Neural progenitor cell (in vitro differentiated cells): ENCODE measurements at regions not wholly inside any gene's neighbourhood (a gene's known extent, or its start where the extent isn't known, plus 50 kb on each side); places are given as distances from the start of the nearest gene placed in this dataset.
"Not testable (repeated sequence)": the region's sequence is repeated elsewhere in the genome, so short reads cannot be mapped to it uniquely, and the experiment has no call there.

Experiments
- DNase-seq: peaks from one replicate; pipeline ENCODE4 v3.0.0-alpha.2; 2016; ENCODE audit warnings: low spot score
- H2AFZ ChIP-seq: fragments of 200-600 bp; sonication (generic); replicated peaks from 2 replicates; pipeline ENCODE4 v1.6.1; 2016; ENCODE audit warnings: antibody characterized with exemption
- H3F3A ChIP-seq: fragments of 200-600 bp; sonication (generic); 2 replicates; pipeline ENCODE4 v1.6.1; 2016; ENCODE audit warnings: antibody characterized with exemption, low read depth
- H3K27ac ChIP-seq: fragments of 200-600 bp; sonication (generic); 2 replicates; pipeline ENCODE4 v1.5.1; 2016; ENCODE audit warnings: mild to moderate bottlenecking
- H3K27me3 ChIP-seq: fragments of 200-600 bp; sonication (generic); 2 replicates; pipeline ENCODE4 v1.6.1; 2016; ENCODE audit warnings: mild to moderate bottlenecking, moderate library complexity
- H3K36me3 ChIP-seq: fragments of 200-600 bp; sonication (generic); 2 replicates; pipeline ENCODE4 v1.5.1; 2016
- H3K4me1 ChIP-seq: fragments of 200-600 bp; sonication (generic); 2 replicates; pipeline ENCODE4 v1.6.1; 2016; ENCODE audit warnings: mixed run types
- H3K4me2 ChIP-seq: fragments of 200-600 bp; sonication (generic); 2 replicates; pipeline ENCODE4 v1.6.1; 2016
- H3K4me3 ChIP-seq: fragments of 200-600 bp; sonication (generic); 2 replicates; pipeline ENCODE4 v1.5.1; 2016
- H3K79me2 ChIP-seq: fragments of 200-600 bp; sonication (generic); 2 replicates; pipeline ENCODE4 v1.6.1; 2016; ENCODE audit warnings: low read depth
- H3K9ac ChIP-seq: fragments of 200-600 bp; sonication (generic); 2 replicates; pipeline ENCODE4 v1.6.1; 2016
- H3K9me3 ChIP-seq: fragments of 200-600 bp; sonication (generic); 2 replicates; pipeline ENCODE4 v1.5.1; 2016; ENCODE audit warnings: low read depth
- H4K20me1 ChIP-seq: fragments of 200-600 bp; sonication (generic); 2 replicates; pipeline ENCODE4 v1.6.1; 2016; ENCODE audit warnings: low read depth
- H3K27ac Mint-ChIP-seq: 3 replicates; pipeline ENCODE4 v1.8.0; 2021; ENCODE audit warnings: mixed read lengths
- H3K27me3 Mint-ChIP-seq: 2 replicates; pipeline ENCODE4 v1.8.0; 2022; ENCODE audit warnings: low read depth, mild to moderate bottlenecking, inconsistent platforms, moderate library complexity, mixed read lengths; ENCODE audit not compliant: insufficient read depth
- H3K36me3 Mint-ChIP-seq: 3 replicates; pipeline ENCODE4 v1.8.0; 2021; ENCODE audit warnings: mixed read lengths
- H3K4me1 Mint-ChIP-seq: 3 replicates; pipeline ENCODE4 v1.8.0; 2021; ENCODE audit warnings: mixed read lengths
- H3K4me3 Mint-ChIP-seq: 3 replicates; pipeline ENCODE4 v1.8.0; 2021; ENCODE audit warnings: mild to moderate bottlenecking, moderate library complexity, mixed read lengths
- H3K9me3 Mint-ChIP-seq: 3 replicates; pipeline ENCODE4 v1.8.0; 2020; ENCODE audit warnings: mixed read lengths
- CTCF ChIP-seq: fragments of 200-600 bp; sonication (generic); IDR thresholded peaks from 2 replicates; pipeline ENCODE4 v1.5.1; 2017; ENCODE audit warnings: antibody characterized with exemption, mild to moderate bottlenecking
- EZH2 ChIP-seq: fragments of 200-600 bp; sonication (generic); IDR thresholded peaks from 2 replicates; pipeline ENCODE4 v1.6.1; 2017; ENCODE audit warnings: antibody characterized with exemption, mild to moderate bottlenecking, moderate library complexity
- EZH2phosphoT487 ChIP-seq: fragments of 200-600 bp; sonication (generic); IDR thresholded peaks from 2 replicates; pipeline ENCODE4 v1.6.1; 2017; ENCODE audit warnings: antibody characterized with exemption

- Mint-ChIP-seq H3K4me1 (peaks cover 16% of the 10 kb centered on the region), H3K36me3 (no peaks in the 10 kb centered on the region), H3K27me3 (peaks cover 10% of the 10 kb centered on the region), H3K4me3 (no peak overlapping the region), H3K9me3 (peaks cover 11% of the 10 kb centered on the region), H3K27ac (no peak overlapping the region)
- Histone ChIP-seq H3K4me1 (peaks cover 15% of the 10 kb centered on the region), H3K4me2 (peak overlapping the region; percentile 55), H3K36me3 (no peaks in the 10 kb centered on the region), H3K4me3 (no peak overlapping the region), H3K27me3 (no peaks in the 10 kb centered on the region), H3K27ac (no peak overlapping the region), H3F3A (peaks cover 10% of the 10 kb centered on the region), H3K9me3 (no peaks in the 10 kb centered on the region), H2AFZ (no peak overlapping the region), H3K79me2 (no peaks in the 10 kb centered on the region), H3K9ac (no peak overlapping the region), H4K20me1 (no peaks in the 10 kb centered on the region)
- TF ChIP-seq CTCF (no peak), EZH2phosphoT487 (no peak), EZH2 (no peak)
- peak; percentile 25 for DNase-seq
Measured at GRCh38 chr10:21421794-21422193, 103.7 kb downstream of the SKIDA1 start.

GRCh38 chr10:21421016-21421415, 104.5 kb downstream of the SKIDA1 start:
- H3K4me3 ChIP-seq: no peak overlapping the region
- H3K27me3 ChIP-seq: no peaks in the 10 kb centered on the region
- H3K4me1 ChIP-seq: peaks cover 15% of the 10 kb centered on the region
- no peak for TF ChIP-seq EZH2phosphoT487
- TF ChIP-seq EZH2: no peak
- TF ChIP-seq CTCF: no peak
- no peaks in the 10 kb centered on the region for H3K36me3 ChIP-seq
- H3K9me3 Mint-ChIP-seq: peaks cover 3% of the 10 kb centered on the region
- H3K36me3 Mint-ChIP-seq: no peaks in the 10 kb centered on the region
- peaks cover 10% of the 10 kb centered on the region for H3F3A ChIP-seq
- H3K9me3 ChIP-seq: no peaks in the 10 kb centered on the region
- peaks cover 16% of the 10 kb centered on the region for H3K4me1 Mint-ChIP-seq
- H2AFZ ChIP-seq: no peak overlapping the region
- no peak overlapping the region for H3K27ac Mint-ChIP-seq
- H3K27me3 Mint-ChIP-seq: peaks cover 6% of the 10 kb centered on the region
- H4K20me1 ChIP-seq: no peaks in the 10 kb centered on the region
- DNase-seq: no peak
- no peak overlapping the region for H3K27ac ChIP-seq
- no peaks in the 10 kb centered on the region for H3K79me2 ChIP-seq
- H3K4me2 ChIP-seq: no peak overlapping the region
- no peak overlapping the region for H3K4me3 Mint-ChIP-seq
- H3K9ac ChIP-seq: no peak overlapping the region

GRCh38 chr10:21418981-21419576, 106.4 kb downstream of the SKIDA1 start:
- not testable (repeated sequence) for H3K9me3 Mint-ChIP-seq, H3K27me3 Mint-ChIP-seq, DNase-seq, H3K36me3 ChIP-seq, H3K4me3 ChIP-seq, H4K20me1 ChIP-seq, H3F3A ChIP-seq, H2AFZ ChIP-seq, H3K27ac ChIP-seq, H3K4me2 ChIP-seq, H3K9ac ChIP-seq, H3K27me3 ChIP-seq, H3K36me3 Mint-ChIP-seq, H3K79me2 ChIP-seq, H3K4me3 Mint-ChIP-seq, H3K4me1 ChIP-seq, H3K9me3 ChIP-seq
- Mint-ChIP-seq H3K4me1 (peaks cover 16% of the 10 kb centered on the region), H3K27ac (peak overlapping the region; percentile 21)

- H3K36me3 Mint-ChIP-seq: no peaks in the 10 kb centered on the region
- Histone ChIP-seq H3K27me3 (no peaks in the 10 kb centered on the region), H3K9me3 (no peaks in the 10 kb centered on the region), H3K9ac (no peak overlapping the region), H3K4me3 (no peak overlapping the region), H3K4me1 (peaks cover 9% of the 10 kb centered on the region), H3K4me2 (no peak overlapping the region), H3K79me2 (no peaks in the 10 kb centered on the region), H3K27ac (no peak overlapping the region), H2AFZ (no peak overlapping the region), H3K36me3 (no peaks in the 10 kb centered on the region), H4K20me1 (no peaks in the 10 kb centered on the region), H3F3A (peaks cover 7% of the 10 kb centered on the region)
- peaks cover 25% of the 10 kb centered on the region for H3K4me1 Mint-ChIP-seq
- peak overlapping the region; percentile 35 for H3K27ac Mint-ChIP-seq
- DNase-seq: no peak
- H3K27me3 Mint-ChIP-seq: peaks cover 4% of the 10 kb centered on the region
- no peak overlapping the region for H3K4me3 Mint-ChIP-seq
- TF ChIP-seq EZH2 (no peak), CTCF (no peak), EZH2phosphoT487 (no peak)
- no peaks in the 10 kb centered on the region for H3K9me3 Mint-ChIP-seq
Measured at GRCh38 chr10:21417172-21417712, 108.2 kb downstream of the SKIDA1 start.
